Transverse colon (tissue), 4 donors: ENCODE measurements at regions not wholly inside any gene's neighbourhood (a gene's known extent, or its start where the extent isn't known, plus 50 kb on each side); places are given as distances from the start of the nearest gene placed in this dataset.

Experiments used
- DNase-seq: peaks from one replicate; pipeline ENCODE4 v3.0.0-alpha.2; 2019
- H3K27ac ChIP-seq, 4 donors: fragments of 200-600 bp; sonication (generic); 2 replicates each; pipeline ENCODE4 v1.5.1; 2016 to 2018; ENCODE audit warnings: inconsistent platforms in 4 of 4
- H3K27me3 ChIP-seq: fragments of 200-600 bp; sonication (generic); 2 replicates; pipeline ENCODE4 v1.5.1; 2017; ENCODE audit warnings: inconsistent platforms
- H3K36me3 ChIP-seq, 4 donors: fragments of 200-600 bp; sonication (generic); 2 replicates each; pipeline ENCODE4 v1.5.1; 2017 to 2019; ENCODE audit warnings: inconsistent platforms in 4 of 4
- H3K4me1 ChIP-seq, 4 donors: fragments of 200-600 bp; sonication (generic); 2 replicates each; pipeline ENCODE4 v1.5.1; 2017 to 2020; ENCODE audit warnings: inconsistent platforms in 4 of 4
- H3K4me3 ChIP-seq, 4 donors: fragments of 200-600 bp; sonication (generic); 1 replicate in 1 of 4; 2 replicates in 3 of 4; pipeline versions ENCODE4 v1.5.1 to v1.6.1; 2017 to 2019; ENCODE audit warnings: inconsistent platforms in 4 of 4
- H3K9me3 ChIP-seq, 2 donors: fragments of 200-600 bp; sonication (generic); 2 replicates each; pipeline ENCODE4 v1.5.1; 2017 to 2019; ENCODE audit warnings: inconsistent platforms in 2 of 2
- CTCF ChIP-seq, 5 experiments: fragments of 200-600 bp in 3 of 5; fragments of 450-650 bp in 2 of 5; sonication (generic) in 3 of 5; IDR thresholded peaks; 1 replicate in 2 of 5; 2 replicates in 3 of 5; pipeline ENCODE4 v1.5.1; 2016 to 2017; ENCODE audit warnings: antibody characterized with exemption in 5 of 5, inconsistent platforms in 3 of 5, mild to moderate bottlenecking in 2 of 5, moderate library complexity in 1 of 5
- EP300 ChIP-seq: sonication (generic); formaldehyde crosslinking; IDR thresholded peaks from one replicate; pipeline ENCODE4 v1.6.1; 2017; ENCODE audit warnings: antibody characterized with exemption, low read depth
- POLR2A ChIP-seq: fragments of 450-650 bp; IDR thresholded peaks from one replicate; pipeline ENCODE4 v1.6.1; 2016; ENCODE audit warnings: antibody characterized with exemption, mild to moderate bottlenecking, moderate library complexity
- POLR2AphosphoS5 ChIP-seq, 3 donors: sonication (generic); formaldehyde crosslinking; IDR thresholded peaks; one replicate each; pipeline ENCODE4 v1.6.1; 2016; ENCODE audit warnings: antibody characterized with exemption in 3 of 3
- WGBS, 2 donors: methylation state at CpG; one replicate each; pipeline ENCODE4 v1.1.5; 2018; ENCODE audit warnings: low coverage in 1 of 2; 5-methylcytosine and 5-hydroxymethylcytosine counted together
- in situ Hi-C, 4 donors: fragments of 200-750 bp; cut with MboI; loops; one replicate each; pipeline versions ENCODE4 v1.15.0 to v1.15.1; 2017; ENCODE audit warnings: low sequenced_read_pairs in 3 of 4, low pct_ligation_motif_present in 1 of 4, low pct_unique_long_range_greater_than_20kb in 1 of 4
- intact Hi-C: fragments of 100-400 bp; cut with DNase I; formaldehyde crosslinking; loops from one replicate; pipeline ENCODE4 v1.15.1; 2023; ENCODE audit warnings: low total_unique reads

- no peak overlapping the region for H3K27ac ChIP-seq
- intact Hi-C loops (no loop called here), in situ Hi-C loops (no loop called here)
- no peak overlapping the region for H3K4me3 ChIP-seq
- no peak for DNase-seq
- no peaks in the 10 kb centered on the region for H3K9me3 ChIP-seq
- TF ChIP-seq EP300 (no peak), POLR2A (no peak), CTCF (IDR thresholded peaks at IDR 0.05) (no peak), POLR2AphosphoS5 (IDR thresholded peaks at IDR 0.05) (no peak)
- 84 to 92% methylated on average over 11 to 13 of the region's 13 CpGs for WGBS, 2 donors
- no peaks in the 10 kb centered on the region for H3K36me3 ChIP-seq
- no peaks in the 10 kb centered on the region for H3K27me3 ChIP-seq
- no peaks in the 10 kb centered on the region for H3K4me1 ChIP-seq
These were observed 440.5 kb upstream of the SGCD start for GRCh38 chr5:155886311-155887031.

- no peak overlapping the region for H3K4me3 ChIP-seq
- in situ Hi-C loops: no loop called here
- TF ChIP-seq EP300: no peak
- no peak for TF ChIP-seq POLR2AphosphoS5 (IDR thresholded peaks at IDR 0.05)
- no peak for TF ChIP-seq CTCF (IDR thresholded peaks at IDR 0.05)
- no peak for TF ChIP-seq POLR2A
- no peaks in the 10 kb centered on the region for H3K27me3 ChIP-seq
- H3K9me3 ChIP-seq: no peaks in the 10 kb centered on the region
- intact Hi-C loops: no loop called here
- no peaks in the 10 kb centered on the region for H3K36me3 ChIP-seq
- H3K4me1 ChIP-seq: no peaks in the 10 kb centered on the region
- no peak overlapping the region for H3K27ac ChIP-seq
- WGBS, 2 donors: 81 to 83% methylated on average over 2 of the region's 2 CpGs
- no peak for DNase-seq
These were observed 431.5 kb upstream of the SGCD start for GRCh38 chr5:155895484-155895883.

- in situ Hi-C loops (no loop called here), intact Hi-C loops (no loop called here)
- 80 to 95% methylated on average over 3 of the region's 3 CpGs for WGBS, 2 donors
- Histone ChIP-seq H3K36me3 (no peaks in the 10 kb centered on the region), H3K9me3 (no peaks in the 10 kb centered on the region), H3K4me3 (no peak overlapping the region), H3K27ac (no peak overlapping the region), H3K27me3 (no peaks in the 10 kb centered on the region), H3K4me1 (no peaks in the 10 kb centered on the region)
- DNase-seq: no peak
- no peak for TF ChIP-seq EP300
- TF ChIP-seq POLR2A: no peak
- no peak for TF ChIP-seq POLR2AphosphoS5 (IDR thresholded peaks at IDR 0.05)
- TF ChIP-seq CTCF (IDR thresholded peaks at IDR 0.05): no peak
These were observed 429.2 kb upstream of the SGCD start for GRCh38 chr5:155897761-155898160.

DNA sequence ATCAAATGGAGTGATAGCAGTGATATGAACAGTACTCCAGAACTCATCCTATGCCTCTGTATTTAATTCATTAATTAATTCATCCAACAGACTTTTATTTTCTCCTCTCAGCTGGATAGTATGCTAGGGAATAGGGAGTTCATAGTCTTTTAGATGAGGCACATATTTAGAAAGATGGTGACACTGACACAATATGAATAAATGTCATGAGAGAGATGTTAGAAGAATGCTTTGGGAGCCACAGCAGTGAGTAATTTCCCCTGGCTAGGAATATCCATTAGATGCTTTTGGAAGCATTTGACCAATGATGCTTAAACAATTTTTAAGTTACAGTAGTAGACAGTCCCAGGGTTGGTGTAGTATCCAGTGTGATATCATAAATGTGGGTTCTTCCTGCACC lies 428.7 kb upstream of the SGCD start:
- intact Hi-C loops (no loop called here), in situ Hi-C loops (no loop called here)
- Histone ChIP-seq H3K27ac (no peak overlapping the region), H3K27me3 (no peaks in the 10 kb centered on the region), H3K4me3 (no peak overlapping the region), H3K36me3 (no peaks in the 10 kb centered on the region), H3K4me1 (no peaks in the 10 kb centered on the region), H3K9me3 (no peaks in the 10 kb centered on the region)
- DNase-seq: no peak
- TF ChIP-seq EP300 (no peak), POLR2A (no peak), CTCF (IDR thresholded peaks at IDR 0.05) (no peak), POLR2AphosphoS5 (IDR thresholded peaks at IDR 0.05) (no peak)
